22Rv1 (cell line): ENCODE measurements at regions not wholly inside any gene's neighbourhood (a gene's known extent, or its start where the extent isn't known, plus 50 kb on each side); places are given as distances from the start of the nearest gene placed in this dataset.

Source experiments
- CTCF ChIP-seq: fragments of 450-650 bp; IDR thresholded peaks from 2 replicates; pipeline ENCODE4 v1.5.1; 2017; ENCODE audit warnings: mild to moderate bottlenecking
- ZFX ChIP-seq: fragments of 450-650 bp; IDR thresholded peaks from 2 replicates; pipeline ENCODE4 v1.6.1; 2017; ENCODE audit warnings: antibody characterized with exemption, borderline replicate concordance

GRCh38 chr2:53490659-53491058 is 276.9 kb upstream of the CHAC2 start:
- TF ChIP-seq CTCF (no peak), ZFX (no peak)
